ENCODE measurements at regions not wholly inside any gene's neighbourhood (a gene's known extent, or its start where the extent isn't known, plus 50 kb on each side); places are given as distances from the start of the nearest gene placed in this dataset.

DNA sequence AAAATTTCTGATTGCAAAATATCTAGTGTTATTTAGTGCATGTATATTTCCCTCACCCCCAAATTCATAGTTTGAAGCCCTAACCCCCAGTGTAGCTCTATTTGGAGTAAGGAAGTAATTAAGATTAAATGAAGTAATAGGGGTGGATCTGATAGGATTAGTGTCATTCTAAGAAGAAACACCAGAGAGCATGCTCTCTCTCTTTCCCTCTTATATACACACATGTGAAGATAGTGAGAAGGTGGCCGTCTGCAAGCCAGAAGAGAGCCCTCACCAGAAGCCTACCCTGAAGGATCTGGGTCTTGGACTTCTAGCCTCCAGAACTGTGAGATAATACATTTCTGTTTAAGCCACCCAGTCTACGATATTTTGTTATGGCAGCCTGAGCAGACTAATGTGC is 120.3 kb downstream of the TMEM30B start:
- TF ChIP-seq, protein P1, sequence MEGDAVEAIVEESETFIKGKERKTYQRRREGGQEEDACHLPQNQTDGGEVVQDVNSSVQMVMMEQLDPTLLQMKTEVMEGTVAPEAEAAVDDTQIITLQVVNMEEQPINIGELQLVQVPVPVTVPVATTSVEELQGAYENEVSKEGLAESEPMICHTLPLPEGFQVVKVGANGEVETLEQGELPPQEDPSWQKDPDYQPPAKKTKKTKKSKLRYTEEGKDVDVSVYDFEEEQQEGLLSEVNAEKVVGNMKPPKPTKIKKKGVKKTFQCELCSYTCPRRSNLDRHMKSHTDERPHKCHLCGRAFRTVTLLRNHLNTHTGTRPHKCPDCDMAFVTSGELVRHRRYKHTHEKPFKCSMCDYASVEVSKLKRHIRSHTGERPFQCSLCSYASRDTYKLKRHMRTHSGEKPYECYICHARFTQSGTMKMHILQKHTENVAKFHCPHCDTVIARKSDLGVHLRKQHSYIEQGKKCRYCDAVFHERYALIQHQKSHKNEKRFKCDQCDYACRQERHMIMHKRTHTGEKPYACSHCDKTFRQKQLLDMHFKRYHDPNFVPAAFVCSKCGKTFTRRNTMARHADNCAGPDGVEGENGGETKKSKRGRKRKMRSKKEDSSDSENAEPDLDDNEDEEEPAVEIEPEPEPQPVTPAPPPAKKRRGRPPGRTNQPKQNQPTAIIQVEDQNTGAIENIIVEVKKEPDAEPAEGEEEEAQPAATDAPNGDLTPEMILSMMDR (IDR thresholded peaks at IDR 0.05): no peak
- no peak for TF ChIP-seq POLR2A (IDR thresholded peaks at IDR 0.05; ENCODE audit: low read depth)
